GM12878 (cell line): ENCODE measurements at regions not wholly inside any gene's neighbourhood (a gene's known extent, or its start where the extent isn't known, plus 50 kb on each side); places are given as distances from the start of the nearest gene placed in this dataset.

Experiments used
- EZH2 ChIP-seq: IDR thresholded peaks from 2 replicates; pipeline ENCODE4 v1.6.1; 2012; ENCODE audit warnings: low read depth, mild to moderate bottlenecking, control low read depth, inconsistent platforms, low read length, borderline replicate concordance; ENCODE audit not compliant: control insufficient read depth
- NFXL1 ChIP-seq: fragments of 450-650 bp; IDR thresholded peaks from 2 replicates; pipeline ENCODE4 v1.6.1; 2017; ENCODE audit warnings: antibody characterized with exemption, mild to moderate bottlenecking, borderline replicate concordance
- NKRF ChIP-seq: fragments of 450-650 bp; conservative IDR thresholded peaks from 2 replicates; pipeline ENCODE4 v1.6.1; 2017; ENCODE audit warnings: mild to moderate bottlenecking, moderate library complexity
- POU2F2 ChIP-seq: IDR thresholded peaks from 3 replicates; pipeline ENCODE4 v1.6.1; 2011; ENCODE audit warnings: low read depth, mild to moderate bottlenecking, low read length, borderline replicate concordance
- TCF12 ChIP-seq: IDR thresholded peaks from 2 replicates; pipeline ENCODE4 v1.6.1; 2011; ENCODE audit warnings: low read depth, mild to moderate bottlenecking, low read length
- TF ChIP-seq, protein P1 (sequence below): fragments of 450-650 bp; formaldehyde crosslinking; IDR thresholded peaks from 2 replicates; pipeline ENCODE4 v1.4.0; 2020; ENCODE audit warnings: mild to moderate bottlenecking, moderate library complexity
- TF ChIP-seq, protein P2 (sequence below): fragments of 450-650 bp; IDR thresholded peaks from 2 replicates; pipeline ENCODE4 v1.6.1; 2017; ENCODE audit warnings: borderline replicate concordance
- TF ChIP-seq, protein P3 (sequence below): IDR thresholded peaks from 2 replicates; pipeline ENCODE4 v1.6.1; 2012; ENCODE audit warnings: low read length, inconsistent platforms

DNA sequence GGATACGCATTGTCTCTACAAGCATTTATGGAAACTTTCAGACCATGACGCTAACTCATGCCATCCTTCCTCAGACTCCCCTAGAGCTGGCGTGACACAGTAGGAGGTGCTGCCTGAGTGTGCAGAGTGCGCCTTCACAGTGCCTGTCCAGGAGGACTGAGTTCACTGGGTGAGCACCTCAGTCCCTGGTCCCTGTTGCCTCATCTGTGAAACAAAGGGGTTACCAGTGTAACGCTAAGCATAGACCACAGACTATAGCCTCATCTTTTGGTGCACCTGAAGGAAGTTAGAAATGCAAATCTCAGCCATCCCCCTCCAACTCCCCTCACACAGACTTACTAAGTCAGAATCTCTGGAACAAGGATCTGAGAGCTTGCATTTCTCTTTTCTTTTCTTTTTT, 142.8 kb downstream of the TMEM17 start (continued):
- TF ChIP-seq, protein P1, sequence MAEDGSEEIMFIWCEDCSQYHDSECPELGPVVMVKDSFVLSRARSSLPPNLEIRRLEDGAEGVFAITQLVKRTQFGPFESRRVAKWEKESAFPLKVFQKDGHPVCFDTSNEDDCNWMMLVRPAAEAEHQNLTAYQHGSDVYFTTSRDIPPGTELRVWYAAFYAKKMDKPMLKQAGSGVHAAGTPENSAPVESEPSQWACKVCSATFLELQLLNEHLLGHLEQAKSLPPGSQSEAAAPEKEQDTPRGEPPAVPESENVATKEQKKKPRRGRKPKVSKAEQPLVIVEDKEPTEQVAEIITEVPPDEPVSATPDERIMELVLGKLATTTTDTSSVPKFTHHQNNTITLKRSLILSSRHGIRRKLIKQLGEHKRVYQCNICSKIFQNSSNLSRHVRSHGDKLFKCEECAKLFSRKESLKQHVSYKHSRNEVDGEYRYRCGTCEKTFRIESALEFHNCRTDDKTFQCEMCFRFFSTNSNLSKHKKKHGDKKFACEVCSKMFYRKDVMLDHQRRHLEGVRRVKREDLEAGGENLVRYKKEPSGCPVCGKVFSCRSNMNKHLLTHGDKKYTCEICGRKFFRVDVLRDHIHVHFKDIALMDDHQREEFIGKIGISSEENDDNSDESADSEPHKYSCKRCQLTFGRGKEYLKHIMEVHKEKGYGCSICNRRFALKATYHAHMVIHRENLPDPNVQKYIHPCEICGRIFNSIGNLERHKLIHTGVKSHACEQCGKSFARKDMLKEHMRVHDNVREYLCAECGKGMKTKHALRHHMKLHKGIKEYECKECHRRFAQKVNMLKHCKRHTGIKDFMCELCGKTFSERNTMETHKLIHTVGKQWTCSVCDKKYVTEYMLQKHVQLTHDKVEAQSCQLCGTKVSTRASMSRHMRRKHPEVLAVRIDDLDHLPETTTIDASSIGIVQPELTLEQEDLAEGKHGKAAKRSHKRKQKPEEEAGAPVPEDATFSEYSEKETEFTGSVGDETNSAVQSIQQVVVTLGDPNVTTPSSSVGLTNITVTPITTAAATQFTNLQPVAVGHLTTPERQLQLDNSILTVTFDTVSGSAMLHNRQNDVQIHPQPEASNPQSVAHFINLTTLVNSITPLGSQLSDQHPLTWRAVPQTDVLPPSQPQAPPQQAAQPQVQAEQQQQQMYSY (CRISPR knock-in tag), result no peak
- TF ChIP-seq, protein P2, sequence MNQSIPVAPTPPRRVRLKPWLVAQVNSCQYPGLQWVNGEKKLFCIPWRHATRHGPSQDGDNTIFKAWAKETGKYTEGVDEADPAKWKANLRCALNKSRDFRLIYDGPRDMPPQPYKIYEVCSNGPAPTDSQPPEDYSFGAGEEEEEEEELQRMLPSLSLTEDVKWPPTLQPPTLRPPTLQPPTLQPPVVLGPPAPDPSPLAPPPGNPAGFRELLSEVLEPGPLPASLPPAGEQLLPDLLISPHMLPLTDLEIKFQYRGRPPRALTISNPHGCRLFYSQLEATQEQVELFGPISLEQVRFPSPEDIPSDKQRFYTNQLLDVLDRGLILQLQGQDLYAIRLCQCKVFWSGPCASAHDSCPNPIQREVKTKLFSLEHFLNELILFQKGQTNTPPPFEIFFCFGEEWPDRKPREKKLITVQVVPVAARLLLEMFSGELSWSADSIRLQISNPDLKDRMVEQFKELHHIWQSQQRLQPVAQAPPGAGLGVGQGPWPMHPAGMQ, result no peak
- no peak for TF ChIP-seq NKRF
- peak; percentile 50; the same call in 1 of the 2 replicates for TF ChIP-seq TCF12
- no peak for TF ChIP-seq EZH2
- peak; percentile 86 for TF ChIP-seq POU2F2
- TF ChIP-seq NFXL1, result no peak
- TF ChIP-seq, protein P3, sequence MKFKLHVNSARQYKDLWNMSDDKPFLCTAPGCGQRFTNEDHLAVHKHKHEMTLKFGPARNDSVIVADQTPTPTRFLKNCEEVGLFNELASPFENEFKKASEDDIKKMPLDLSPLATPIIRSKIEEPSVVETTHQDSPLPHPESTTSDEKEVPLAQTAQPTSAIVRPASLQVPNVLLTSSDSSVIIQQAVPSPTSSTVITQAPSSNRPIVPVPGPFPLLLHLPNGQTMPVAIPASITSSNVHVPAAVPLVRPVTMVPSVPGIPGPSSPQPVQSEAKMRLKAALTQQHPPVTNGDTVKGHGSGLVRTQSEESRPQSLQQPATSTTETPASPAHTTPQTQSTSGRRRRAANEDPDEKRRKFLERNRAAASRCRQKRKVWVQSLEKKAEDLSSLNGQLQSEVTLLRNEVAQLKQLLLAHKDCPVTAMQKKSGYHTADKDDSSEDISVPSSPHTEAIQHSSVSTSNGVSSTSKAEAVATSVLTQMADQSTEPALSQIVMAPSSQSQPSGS, result peak; percentile 56; the same call in 1 of the 2 replicates
